ENCODE measurements at regions not wholly inside any gene's neighbourhood (a gene's known extent, or its start where the extent isn't known, plus 50 kb on each side); places are given as distances from the start of the nearest gene placed in this dataset.

DNA sequence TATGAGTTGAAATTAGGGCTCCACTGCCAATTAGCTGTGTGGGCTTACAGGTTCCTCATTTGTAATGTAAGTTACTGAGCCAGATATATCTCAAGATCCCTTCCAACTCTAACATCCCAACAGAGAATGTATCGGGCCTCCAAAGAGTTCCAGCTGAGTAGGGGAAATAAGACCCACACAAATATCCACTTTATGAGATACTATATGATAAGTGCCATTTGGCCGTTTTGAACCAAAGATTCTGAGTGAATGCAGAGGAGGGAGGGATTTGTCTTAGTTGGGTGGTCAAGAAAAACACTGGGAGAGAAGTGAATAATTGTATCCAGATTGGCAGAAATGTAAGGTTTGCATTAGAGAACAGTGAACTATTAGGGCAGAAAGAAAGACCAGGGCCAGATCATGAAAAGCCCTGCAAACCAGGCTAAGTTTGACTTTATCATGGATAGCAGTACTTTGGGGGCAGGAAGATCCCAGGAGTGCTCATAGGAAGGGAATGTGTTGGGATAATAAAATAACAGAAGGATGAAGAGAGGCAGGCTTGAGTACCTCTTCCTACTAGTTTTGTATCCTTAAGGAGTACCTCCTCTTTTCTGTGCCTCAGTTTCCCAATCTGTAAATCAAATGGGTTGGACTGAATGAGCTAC is 63.9 kb downstream of the RPL27A start:
- no peak for DNase-seq
- Histone ChIP-seq H3K36me3 (replicated peaks; ENCODE audit: insufficient read depth, low read length) (no peaks in the 10 kb centered on the region), H3K27me3 (replicated peaks; ENCODE audit: insufficient read depth, low read length) (no peaks in the 10 kb centered on the region), H3K27ac (ENCODE audit: low read length) (peak overlapping the region; percentile 82; the same call in 1 of the 2 replicates), H2AFZ (ENCODE audit: low read length) (no peak overlapping the region), H3K4me1 (ENCODE audit: low read length) (peaks cover 37% of the 10 kb centered on the region), H3K4me2 (ENCODE audit: low read depth, low read length) (peak overlapping the region; percentile 64; the same call in 1 of the 2 replicates), H3K79me2 (ENCODE audit: low read length) (peaks cover 21% of the 10 kb centered on the region), H3K9ac (ENCODE audit: low read length) (no peak overlapping the region), H3F3A (ENCODE audit: insufficient read depth, low read length) (peaks cover 30% of the 10 kb centered on the region), H3K9me2 (replicated peaks; ENCODE audit: insufficient read depth, low read length) (no peaks in the 10 kb centered on the region), H3K9me3 (replicated peaks; ENCODE audit: insufficient read depth, low read length) (no peaks in the 10 kb centered on the region), H3K4me3 (ENCODE audit: low read length) (no peak overlapping the region), H4K20me1 (ENCODE audit: insufficient read depth, low read length) (no peaks in the 10 kb centered on the region)
- no peak for TF ChIP-seq EZH2 (optimal IDR thresholded peaks at IDR 0.05; ENCODE audit: low read depth, low read length)
- TF ChIP-seq EZH2phosphoT487 (IDR thresholded peaks at IDR 0.05; ENCODE audit: low read length): no peak
- TF ChIP-seq, protein P1, sequence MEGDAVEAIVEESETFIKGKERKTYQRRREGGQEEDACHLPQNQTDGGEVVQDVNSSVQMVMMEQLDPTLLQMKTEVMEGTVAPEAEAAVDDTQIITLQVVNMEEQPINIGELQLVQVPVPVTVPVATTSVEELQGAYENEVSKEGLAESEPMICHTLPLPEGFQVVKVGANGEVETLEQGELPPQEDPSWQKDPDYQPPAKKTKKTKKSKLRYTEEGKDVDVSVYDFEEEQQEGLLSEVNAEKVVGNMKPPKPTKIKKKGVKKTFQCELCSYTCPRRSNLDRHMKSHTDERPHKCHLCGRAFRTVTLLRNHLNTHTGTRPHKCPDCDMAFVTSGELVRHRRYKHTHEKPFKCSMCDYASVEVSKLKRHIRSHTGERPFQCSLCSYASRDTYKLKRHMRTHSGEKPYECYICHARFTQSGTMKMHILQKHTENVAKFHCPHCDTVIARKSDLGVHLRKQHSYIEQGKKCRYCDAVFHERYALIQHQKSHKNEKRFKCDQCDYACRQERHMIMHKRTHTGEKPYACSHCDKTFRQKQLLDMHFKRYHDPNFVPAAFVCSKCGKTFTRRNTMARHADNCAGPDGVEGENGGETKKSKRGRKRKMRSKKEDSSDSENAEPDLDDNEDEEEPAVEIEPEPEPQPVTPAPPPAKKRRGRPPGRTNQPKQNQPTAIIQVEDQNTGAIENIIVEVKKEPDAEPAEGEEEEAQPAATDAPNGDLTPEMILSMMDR (IDR thresholded peaks at IDR 0.05; ENCODE audit: low read length): no peak

- Histone ChIP-seq H3K36me3 (replicated peaks; ENCODE audit: insufficient read depth, low read length) (no peaks in the 10 kb centered on the region), H3K4me3 (ENCODE audit: low read length) (no peak overlapping the region), H3K4me2 (ENCODE audit: low read depth, low read length) (peak overlapping the region; percentile 64), H3K4me1 (ENCODE audit: low read length) (peaks cover 37% of the 10 kb centered on the region), H3K79me2 (ENCODE audit: low read length) (peaks cover 21% of the 10 kb centered on the region), H3K27ac (ENCODE audit: low read length) (peak overlapping the region; percentile 82; the same call in 1 of the 2 replicates), H3F3A (ENCODE audit: insufficient read depth, low read length) (peaks cover 30% of the 10 kb centered on the region), H4K20me1 (ENCODE audit: insufficient read depth, low read length) (no peaks in the 10 kb centered on the region), H3K9me3 (replicated peaks; ENCODE audit: insufficient read depth, low read length) (no peaks in the 10 kb centered on the region), H3K9ac (ENCODE audit: low read length) (peak overlapping the region; percentile 2; the same call in 1 of the 2 replicates), H3K27me3 (replicated peaks; ENCODE audit: insufficient read depth, low read length) (no peaks in the 10 kb centered on the region), H2AFZ (ENCODE audit: low read length) (no peak overlapping the region), H3K9me2 (replicated peaks; ENCODE audit: insufficient read depth, low read length) (no peaks in the 10 kb centered on the region)
- peak; percentile 68 for DNase-seq
- TF ChIP-seq, protein P1 (IDR thresholded peaks at IDR 0.05; ENCODE audit: low read length): peak; percentile 36
- no peak for TF ChIP-seq EZH2phosphoT487 (IDR thresholded peaks at IDR 0.05; ENCODE audit: low read length)
- no peak for TF ChIP-seq EZH2 (optimal IDR thresholded peaks at IDR 0.05; ENCODE audit: low read depth, low read length)
Measured at GRCh38 chr11:8747173-8747572, 64.6 kb downstream of the RPL27A start.

DNA sequence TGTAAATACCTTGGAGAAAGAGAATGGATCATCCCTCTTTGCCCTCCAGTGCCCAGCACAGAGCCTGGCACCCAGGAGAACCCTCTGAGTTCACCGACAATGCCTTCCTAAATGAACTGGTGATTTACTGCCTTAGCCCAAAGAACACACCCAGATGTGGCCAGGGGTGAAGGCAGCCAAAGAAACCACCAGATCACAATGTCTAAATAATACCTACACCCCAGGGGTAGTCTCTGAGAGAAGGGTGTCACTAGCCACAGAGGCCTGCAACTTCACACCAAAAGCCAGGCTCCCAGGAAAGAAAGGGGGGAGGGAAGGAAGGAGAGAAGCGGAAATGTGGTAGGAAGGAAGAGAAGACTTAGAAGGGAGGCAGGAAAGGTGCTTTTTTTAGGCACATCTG is 65.7 kb downstream of the RPL27A start:
- TF ChIP-seq EZH2phosphoT487 (IDR thresholded peaks at IDR 0.05; ENCODE audit: low read length) (no peak), EZH2 (optimal IDR thresholded peaks at IDR 0.05; ENCODE audit: low read depth, low read length) (no peak)
- TF ChIP-seq, protein P1 (IDR thresholded peaks at IDR 0.05; ENCODE audit: low read length): no peak
- no peaks in the 10 kb centered on the region for H3K36me3 ChIP-seq (replicated peaks; ENCODE audit: insufficient read depth, low read length)

More for the DNA sequence above, 65.7 kb downstream of the RPL27A start:
- Histone ChIP-seq H4K20me1 (ENCODE audit: insufficient read depth, low read length) (no peaks in the 10 kb centered on the region), H3K4me3 (ENCODE audit: low read length) (peak overlapping the region; percentile 15; the same call in 1 of the 2 replicates), H3K27me3 (replicated peaks; ENCODE audit: insufficient read depth, low read length) (no peaks in the 10 kb centered on the region), H3F3A (ENCODE audit: insufficient read depth, low read length) (peaks cover 30% of the 10 kb centered on the region), H3K4me2 (ENCODE audit: low read depth, low read length) (peak overlapping the region; percentile 64), H2AFZ (ENCODE audit: low read length) (no peak overlapping the region), H3K79me2 (ENCODE audit: low read length) (peaks cover 22% of the 10 kb centered on the region), H3K9me3 (replicated peaks; ENCODE audit: insufficient read depth, low read length) (no peaks in the 10 kb centered on the region), H3K4me1 (ENCODE audit: low read length) (peaks cover 37% of the 10 kb centered on the region), H3K27ac (ENCODE audit: low read length) (peak overlapping the region; percentile 82), H3K9ac (ENCODE audit: low read length) (peak overlapping the region; percentile 2; the same call in 1 of the 2 replicates), H3K9me2 (replicated peaks; ENCODE audit: insufficient read depth, low read length) (no peaks in the 10 kb centered on the region)
- DNase-seq: peak; percentile 36
